K562 (cell line): ENCODE measurements at regions not wholly inside any gene's neighbourhood (a gene's known extent, or its start where the extent isn't known, plus 50 kb on each side); places are given as distances from the start of the nearest gene placed in this dataset.

Experiments
- CCAR2 ChIP-seq: fragments of 200-400 bp; formaldehyde crosslinking; IDR thresholded peaks from 2 replicates; pipeline ENCODE4 v1.6.1; 2017; ENCODE audit warnings: mild to moderate bottlenecking, low read depth, low read length
- CTCF ChIP-seq, 3 experiments: IDR thresholded peaks in 2 of 3; conservative IDR thresholded peaks in 1 of 3; 2 replicates each; pipeline ENCODE4 v1.5.1; 2011 to 2012; ENCODE audit warnings: low read length in 3 of 3, mild to moderate bottlenecking in 3 of 3, control low read depth in 2 of 3, improper control_type of control experiment in 1 of 3, inconsistent platforms in 1 of 3, low read depth in 1 of 3, mixed read lengths in 1 of 3, moderate library complexity in 1 of 3; ENCODE audit not compliant: insufficient read depth in 2 of 3
- EP300 ChIP-seq: IDR thresholded peaks from 2 replicates; pipeline ENCODE4 v1.6.1; 2012; ENCODE audit warnings: low read length, improper control_type of control experiment
- FOXM1 ChIP-seq, 2 experiments: fragments of 450-650 bp in 1 of 2; sonication (generic) in 1 of 2; formaldehyde crosslinking in 1 of 2; IDR thresholded peaks; 2 replicates each; pipeline versions ENCODE4 v1.6.1 to v1.9.0; 2017 to 2022; ENCODE audit warnings: low read depth in 2 of 2, mild to moderate bottlenecking in 2 of 2, missing genetic modification reagents in 1 of 2, moderate library complexity in 1 of 2
- PATZ1 ChIP-seq: fragments of 250-450 bp; sonication (Bioruptor Pico); IDR thresholded peaks from 2 replicates; pipeline ENCODE4 v1.5.0; 2020; ENCODE audit warnings: mild to moderate bottlenecking, borderline replicate concordance
- TAF15 ChIP-seq: fragments of 200-400 bp; formaldehyde crosslinking; IDR thresholded peaks from 2 replicates; pipeline ENCODE4 v1.6.1; 2017; ENCODE audit warnings: mild to moderate bottlenecking, low read depth, low read length, moderate library complexity
- ZZZ3 ChIP-seq: fragments of 450-650 bp; IDR thresholded peaks from 2 replicates; pipeline ENCODE4 v1.6.1; 2016; ENCODE audit warnings: antibody characterized with exemption, mild to moderate bottlenecking, moderate library complexity

- TF ChIP-seq ZZZ3 (no peak), FOXM1 (IDR thresholded peaks at IDR 0.05; ENCODE audit: low read depth) (no peak), FOXM1 (CRISPR knock-in tag; IDR thresholded peaks at IDR 0.05; ENCODE audit: low read depth) (no peak), EP300 (no peak), CTCF (IDR thresholded peaks at IDR 0.05 in 2 of 3, conservative IDR thresholded peaks at IDR 0.05 in 1 of 3; ENCODE audit: insufficient read depth in 2 of 3, low read depth in 1 of 3, low read length in 3 of 3) (no peak), PATZ1 (no peak), CCAR2 (no peak), TAF15 (no peak)
Measured at GRCh38 chr2:53544871-53545558, 222.6 kb upstream of the CHAC2 start.
